NCI-H1436 treated with DMSO at 0.1 percent for 48 hours (cell line): ENCODE measurements at regions not wholly inside any gene's neighbourhood (a gene's known extent, or its start where the extent isn't known, plus 50 kb on each side); places are given as distances from the start of the nearest gene placed in this dataset.

ENCODE experiments used
- DNase-seq: peaks from one replicate; lab custom pipeline; 2025; lab: John Stamatoyannopoulos, UW

GRCh38 chr1:164948101-164948500 is 389.1 kb downstream of the PBX1 start:
- no peak for DNase-seq

- no peak for DNase-seq
These were observed 378.3 kb downstream of the PBX1 start for GRCh38 chr1:164937291-164937690.

- no peak for DNase-seq
These were observed 373.6 kb downstream of the PBX1 start for GRCh38 chr1:164932580-164932979.

- DNase-seq = no peak
These were observed 371.8 kb downstream of the PBX1 start for GRCh38 chr1:164930833-164931232.

- no peak for DNase-seq
These were observed 371.3 kb downstream of the PBX1 start for GRCh38 chr1:164930241-164930640.

GRCh38 chr1:164928232-164928812 is 369.3 kb downstream of the PBX1 start:
- no peak for DNase-seq

GRCh38 chr1:164926107-164926506 is 367.1 kb downstream of the PBX1 start:
- DNase-seq = no peak

- DNase-seq = peak; percentile 30
These were observed 363.6 kb downstream of the PBX1 start for GRCh38 chr1:164922585-164922984.

GRCh38 chr1:164921493-164921892 is 362.5 kb downstream of the PBX1 start:
- no peak for DNase-seq

GRCh38 chr1:164918140-164918539 is 359.2 kb downstream of the PBX1 start:
- no peak for DNase-seq

- no peak for DNase-seq
These were observed 355.2 kb downstream of the PBX1 start for GRCh38 chr1:164914208-164914607.

GRCh38 chr1:164912290-164912689 is 353.3 kb downstream of the PBX1 start:
- DNase-seq = peak; percentile 24

- no peak for DNase-seq
These were observed 351.7 kb downstream of the PBX1 start for GRCh38 chr1:164910671-164911070.

- DNase-seq = no peak
These were observed 348.7 kb downstream of the PBX1 start for GRCh38 chr1:164907666-164908065.

- no peak for DNase-seq
These were observed 346.9 kb downstream of the PBX1 start for GRCh38 chr1:164905869-164906268.

- DNase-seq = no peak
These were observed 343.5 kb downstream of the PBX1 start for GRCh38 chr1:164902491-164902890.
